Natural killer cell treated with Interleukin-12 subunit alpha and Interleukin-12 subunit beta and Interleukin-15 and Interleukin-18, amount 100 ng/mL, for 72 hours (primary cell): ENCODE measurements at regions not wholly inside any gene's neighbourhood (a gene's known extent, or its start where the extent isn't known, plus 50 kb on each side); places are given as distances from the start of the nearest gene placed in this dataset.
A peak's percentile ranks its signal among the peaks of the same experiment; 100 is the strongest.

ENCODE experiments used
- ATAC-seq, 2 donors: fragments of 150-1000 bp; cut with Tn5 transposase in 1 of 2; sonication (Bioruptor Pico), chemical (Tn5 transposase) in 1 of 2; 2 replicates each; pipeline ENCODE4 v1.10.0; 2021
- DNase-seq: peaks from one replicate; pipeline ENCODE4 v3.0.0; 2022; ENCODE audit warnings: low spot score
- H3K27ac Mint-ChIP-seq, 2 donors: 1 replicate in 1 of 2; 2 replicates in 1 of 2; pipeline ENCODE4 v1.8.0; 2022; ENCODE audit warnings: mixed read lengths in 2 of 2, mild to moderate bottlenecking in 1 of 2, moderate library complexity in 1 of 2
- H3K27me3 Mint-ChIP-seq, 2 donors: 1 replicate in 1 of 2; 2 replicates in 1 of 2; pipeline ENCODE4 v1.8.0; 2022; ENCODE audit warnings: mixed read lengths in 2 of 2
- H3K36me3 Mint-ChIP-seq: one replicate; pipeline ENCODE4 v1.8.0; 2022; ENCODE audit warnings: mixed read lengths
- H3K4me1 Mint-ChIP-seq, 2 donors: 1 replicate in 1 of 2; 2 replicates in 1 of 2; pipeline ENCODE4 v1.8.0; 2022; ENCODE audit warnings: low read depth in 2 of 2, mixed read lengths in 2 of 2, mild to moderate bottlenecking in 1 of 2
- H3K4me3 Mint-ChIP-seq: one replicate; pipeline ENCODE4 v1.8.0; 2022; ENCODE audit warnings: mixed read lengths
- H3K9me3 Mint-ChIP-seq: 2 replicates; pipeline ENCODE4 v1.8.0; 2022; ENCODE audit warnings: mixed read lengths

DNA sequence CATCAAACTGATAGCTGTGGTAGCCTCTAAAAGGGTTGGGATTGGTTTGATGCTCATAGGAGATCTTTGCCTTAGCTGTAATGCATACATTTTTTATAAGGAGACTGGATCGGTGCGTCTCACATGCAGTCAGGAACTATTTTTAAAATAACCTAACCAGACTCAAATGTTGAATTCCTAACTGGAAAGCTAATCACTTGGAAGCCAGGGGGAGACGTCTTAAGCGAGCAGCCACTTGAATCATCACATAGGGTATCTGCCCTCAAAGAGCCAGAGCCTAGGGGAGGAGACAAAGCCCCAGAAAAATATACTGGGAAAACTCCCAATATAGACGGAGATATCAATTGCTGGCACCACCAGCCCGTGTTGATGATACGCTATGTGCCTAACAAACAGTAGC, 61.7 kb upstream of the PUM1 start:
- H3K9me3 Mint-ChIP-seq = no peaks in the 10 kb centered on the region
- H3K4me3 Mint-ChIP-seq = no peak overlapping the region
- H3K36me3 Mint-ChIP-seq = no peaks in the 10 kb centered on the region
- H3K27me3 Mint-ChIP-seq = peaks cover 4 to 6% of the 10 kb centered on the region in 2 donors
- ATAC-seq = no peak
- H3K4me1 Mint-ChIP-seq = no peaks in the 10 kb centered on the region
- no peak overlapping the region for H3K27ac Mint-ChIP-seq
- DNase-seq = no peak

GRCh38 chr1:31122741-31123140, 57.2 kb upstream of the PUM1 start:
- no peak for DNase-seq
- H3K4me3 Mint-ChIP-seq = no peak overlapping the region
- H3K36me3 Mint-ChIP-seq = no peaks in the 10 kb centered on the region
- peaks cover 6 to 13% of the 10 kb centered on the region in 2 donors for H3K27me3 Mint-ChIP-seq
- H3K4me1 Mint-ChIP-seq = no peaks in the 10 kb centered on the region
- ATAC-seq = no peak
- no peak overlapping the region for H3K27ac Mint-ChIP-seq
- H3K9me3 Mint-ChIP-seq = no peaks in the 10 kb centered on the region

- no peak for ATAC-seq
- H3K9me3 Mint-ChIP-seq = no peaks in the 10 kb centered on the region
- H3K27ac Mint-ChIP-seq = no peak overlapping the region
- no peak for DNase-seq
- no peak overlapping the region for H3K4me3 Mint-ChIP-seq
- no peaks in the 10 kb centered on the region for H3K4me1 Mint-ChIP-seq
- peaks cover 6 to 13% of the 10 kb centered on the region in 2 donors for H3K27me3 Mint-ChIP-seq
- H3K36me3 Mint-ChIP-seq = no peaks in the 10 kb centered on the region
Observed at GRCh38 chr1:31122101-31122735, 56.7 kb upstream of the PUM1 start.

DNA sequence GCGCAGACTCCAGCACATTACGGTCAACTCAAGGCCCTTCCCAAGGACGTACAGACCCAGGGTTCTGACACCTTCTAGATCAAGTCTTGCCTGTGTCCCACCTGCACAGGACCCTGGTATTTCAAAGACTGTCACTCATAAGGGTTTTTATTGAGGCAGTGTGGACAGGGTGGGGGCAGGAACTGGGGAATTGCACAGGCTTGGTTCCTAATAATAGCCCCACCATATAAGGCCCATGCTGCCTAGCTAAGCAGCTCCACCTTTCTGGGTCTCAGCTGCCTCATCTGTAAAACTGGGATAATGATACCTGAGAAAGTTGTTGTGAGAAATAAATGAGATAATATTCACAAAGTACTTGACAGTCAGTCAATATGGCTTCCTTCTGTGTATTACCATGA, 55.3 kb upstream of the PUM1 start:
- Mint-ChIP-seq H3K4me3 (no peak overlapping the region), H3K4me1 (no peaks in the 10 kb centered on the region), H3K27ac (no peak overlapping the region), H3K36me3 (no peaks in the 10 kb centered on the region), H3K27me3 (peaks cover 16 to 17% of the 10 kb centered on the region in 2 donors), H3K9me3 (no peaks in the 10 kb centered on the region)
- ATAC-seq (peak in 1 of 2 donors; percentile 45), DNase-seq (no peak)

GRCh38 chr1:31116022-31116421, 50.5 kb upstream of the PUM1 start:
- H3K4me3 Mint-ChIP-seq = no peak overlapping the region
- H3K4me1 Mint-ChIP-seq = no peaks in the 10 kb centered on the region
- H3K27ac Mint-ChIP-seq = no peak overlapping the region
- no peaks in the 10 kb centered on the region for H3K9me3 Mint-ChIP-seq
- H3K36me3 Mint-ChIP-seq = no peaks in the 10 kb centered on the region
- peaks cover 8 to 20% of the 10 kb centered on the region in 2 donors for H3K27me3 Mint-ChIP-seq
- ATAC-seq = no peak
- DNase-seq = no peak
